ENCODE measurements at regions not wholly inside any gene's neighbourhood (a gene's known extent, or its start where the extent isn't known, plus 50 kb on each side); places are given as distances from the start of the nearest gene placed in this dataset.

GRCh38 chr20:63084563-63084927 lies 77.8 kb upstream of the BHLHE23 start (continued):
- TF ChIP-seq USF2 (CRISPR knock-in tag; IDR thresholded peaks at IDR 0.05) (no peak), SMAD3 (CRISPR knock-in tag; IDR thresholded peaks at IDR 0.05; ENCODE audit: borderline replicate concordance) (no peak)

- ChIA-PET POLR2A (no interaction called here), CTCF (no interaction called here)
- H3K27me3 Mint-ChIP-seq (ENCODE audit: low read depth), result peaks cover 6% of the 10 kb centered on the region; the same call in 1 of the 2 replicates
- no peaks in the 10 kb centered on the region for H3K9me3 Mint-ChIP-seq
- H3K4me1 Mint-ChIP-seq, result no peaks in the 10 kb centered on the region; the same call in 1 of the 2 replicates
- no peak overlapping the region for H3K4me3 Mint-ChIP-seq
- H3K36me3 Mint-ChIP-seq, result no peaks in the 10 kb centered on the region
- ATAC-seq, result no peak
- TF ChIP-seq KAT7 (CRISPR knock-in tag; IDR thresholded peaks at IDR 0.05; ENCODE audit: borderline replicate concordance) (no peak), ZNF138 (CRISPR knock-in tag; conservative IDR thresholded peaks at IDR 0.05) (no peak), SP1 (CRISPR knock-in tag; conservative IDR thresholded peaks at IDR 0.05) (no peak)
- no peak overlapping the region for H3K27ac Mint-ChIP-seq
- peak; percentile 9 for DNase-seq (ENCODE audit: low spot score)
These were observed 77.2 kb upstream of the BHLHE23 start for GRCh38 chr20:63083831-63084562.

- Mint-ChIP-seq H3K9me3 (peaks cover 5% of the 10 kb centered on the region), H3K27me3 (ENCODE audit: low read depth) (peaks cover 6% of the 10 kb centered on the region), H3K36me3 (no peaks in the 10 kb centered on the region), H3K27ac (no peak overlapping the region), H3K4me1 (no peaks in the 10 kb centered on the region; the same call in 1 of the 2 replicates), H3K4me3 (no peak overlapping the region)
- DNase-seq (ENCODE audit: low spot score) (peak; percentile 7), ATAC-seq (no peak)
- TF ChIP-seq TCF7 (CRISPR knock-in tag; IDR thresholded peaks at IDR 0.05; ENCODE audit: low read depth), result no peak
- no peak for TF ChIP-seq STAT6 (CRISPR knock-in tag; conservative IDR thresholded peaks at IDR 0.05; ENCODE audit: low read depth)
- TF ChIP-seq HMGA2 (CRISPR knock-in tag; IDR thresholded peaks at IDR 0.05), result no peak
- no peak for TF ChIP-seq TEAD4 (CRISPR knock-in tag; IDR thresholded peaks at IDR 0.05)
- no peak for TF ChIP-seq HMGXB4 (CRISPR knock-in tag; IDR thresholded peaks at IDR 0.05)
- no peak for TF ChIP-seq CBFB (CRISPR knock-in tag; IDR thresholded peaks at IDR 0.05; ENCODE audit: low read depth)
- TF ChIP-seq PRDM15 (CRISPR knock-in tag; IDR thresholded peaks at IDR 0.05), result no peak
- no peak for TF ChIP-seq ZNF671 (CRISPR knock-in tag; IDR thresholded peaks at IDR 0.05)
- TF ChIP-seq TEAD1 (CRISPR knock-in tag; IDR thresholded peaks at IDR 0.05), result no peak
- TF ChIP-seq MYBL2 (CRISPR knock-in tag; IDR thresholded peaks at IDR 0.05), result no peak
- TF ChIP-seq ZSCAN18 (CRISPR knock-in tag; IDR thresholded peaks at IDR 0.05), result no peak
- POLR2A ChIA-PET, result no interaction called here
- CTCF ChIA-PET, result interaction anchor here (2.4 kb wide), 1 partner anchor 90 kb away, joined by 8 read pairs; no protein-coding TSS in a partner anchor
These were observed 76.4 kb upstream of the BHLHE23 start for GRCh38 chr20:63082939-63083735.

Measured in WTC11 (cell line).